ENCODE measurements at regions not wholly inside any gene's neighbourhood (a gene's known extent, or its start where the extent isn't known, plus 50 kb on each side); places are given as distances from the start of the nearest gene placed in this dataset.

DNA sequence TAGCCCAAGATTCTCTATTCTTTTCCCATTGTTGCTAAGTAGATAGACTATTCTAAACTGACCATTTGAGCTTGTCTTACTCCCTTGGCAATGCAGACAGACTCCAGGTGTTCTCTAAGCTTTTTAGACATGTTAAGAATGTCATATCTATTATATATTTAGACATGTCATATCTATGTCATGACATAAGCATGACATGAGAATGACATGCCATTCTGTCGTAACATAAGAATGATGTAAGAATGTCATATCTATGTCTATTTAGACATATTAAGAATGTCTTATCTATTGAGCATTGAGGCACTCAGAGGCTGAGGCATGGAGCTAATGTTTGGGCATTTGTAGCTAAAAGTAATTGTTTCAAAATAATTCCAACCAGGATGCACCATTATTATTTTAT, 277.3 kb upstream of the ATP2B1 start:
- ATAC-seq (ENCODE audit: insufficient read depth, low FRiP score) (no peak), DNase-seq (no peak)
- Histone ChIP-seq H3K9me3 (ENCODE audit: control insufficient read depth in 4 of 4, insufficient read depth in 3 of 4, low read length in 3 of 4) (no peaks in the 10 kb centered on the region), H3K4me1 (ENCODE audit: control insufficient read depth in 5 of 5, insufficient read depth in 5 of 5, low read length in 5 of 5) (peaks cover 0 to 14% (median 9%) of the 10 kb centered on the region in 5 donors), H3K9ac (ENCODE audit: insufficient read depth in 1 of 2, low read length in 2 of 2) (no peak overlapping the region), H3K27me3 (ENCODE audit: control insufficient read depth in 3 of 3, insufficient read depth in 3 of 3, low read length in 2 of 3) (no peaks in the 10 kb centered on the region), H3K4me3 (no peak overlapping the region), H3K36me3 (ENCODE audit: control insufficient read depth in 4 of 4, insufficient read depth in 4 of 4, low read length in 4 of 4) (no peaks in the 10 kb centered on the region), H3K27ac (ENCODE audit: low read depth in 1 of 2, low read length in 1 of 2) (no peak overlapping the region)
- 92 to 95% methylated on average over 1 of the region's 1 CpG for WGBS, 2 donors
- TF ChIP-seq, protein P1, sequence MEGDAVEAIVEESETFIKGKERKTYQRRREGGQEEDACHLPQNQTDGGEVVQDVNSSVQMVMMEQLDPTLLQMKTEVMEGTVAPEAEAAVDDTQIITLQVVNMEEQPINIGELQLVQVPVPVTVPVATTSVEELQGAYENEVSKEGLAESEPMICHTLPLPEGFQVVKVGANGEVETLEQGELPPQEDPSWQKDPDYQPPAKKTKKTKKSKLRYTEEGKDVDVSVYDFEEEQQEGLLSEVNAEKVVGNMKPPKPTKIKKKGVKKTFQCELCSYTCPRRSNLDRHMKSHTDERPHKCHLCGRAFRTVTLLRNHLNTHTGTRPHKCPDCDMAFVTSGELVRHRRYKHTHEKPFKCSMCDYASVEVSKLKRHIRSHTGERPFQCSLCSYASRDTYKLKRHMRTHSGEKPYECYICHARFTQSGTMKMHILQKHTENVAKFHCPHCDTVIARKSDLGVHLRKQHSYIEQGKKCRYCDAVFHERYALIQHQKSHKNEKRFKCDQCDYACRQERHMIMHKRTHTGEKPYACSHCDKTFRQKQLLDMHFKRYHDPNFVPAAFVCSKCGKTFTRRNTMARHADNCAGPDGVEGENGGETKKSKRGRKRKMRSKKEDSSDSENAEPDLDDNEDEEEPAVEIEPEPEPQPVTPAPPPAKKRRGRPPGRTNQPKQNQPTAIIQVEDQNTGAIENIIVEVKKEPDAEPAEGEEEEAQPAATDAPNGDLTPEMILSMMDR (IDR thresholded peaks at IDR 0.05; ENCODE audit: control extremely low read depth, extremely low read depth), result no peak

DNA sequence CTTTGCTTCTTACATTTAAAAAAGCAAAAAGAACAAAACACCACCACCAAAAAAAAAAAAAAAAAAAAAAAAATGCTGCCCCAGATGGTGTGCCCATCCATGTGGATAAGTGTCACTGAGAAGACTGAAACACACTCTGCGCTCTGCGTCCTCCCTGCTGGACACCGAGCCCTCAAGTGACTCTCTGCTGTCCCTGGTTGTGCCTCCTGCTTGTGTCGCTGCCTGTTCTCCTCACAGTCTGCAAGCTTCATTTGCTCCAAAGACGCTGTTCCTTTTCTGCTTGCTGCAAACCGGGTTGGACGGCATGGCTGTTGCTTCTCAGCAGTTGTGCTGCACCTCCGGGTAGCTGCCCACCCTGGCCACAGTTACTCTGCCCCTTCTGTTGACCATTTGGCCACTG, 276.2 kb upstream of the ATP2B1 start:
- Histone ChIP-seq H3K27me3 (ENCODE audit: control insufficient read depth in 3 of 3, insufficient read depth in 3 of 3, low read length in 2 of 3) (no peaks in the 10 kb centered on the region), H3K36me3 (ENCODE audit: control insufficient read depth in 4 of 4, insufficient read depth in 4 of 4, low read length in 4 of 4) (no peaks in the 10 kb centered on the region), H3K9ac (ENCODE audit: insufficient read depth in 1 of 2, low read length in 2 of 2) (no peak overlapping the region), H3K27ac (ENCODE audit: low read depth in 1 of 2, low read length in 1 of 2) (no peak overlapping the region), H3K4me1 (ENCODE audit: control insufficient read depth in 5 of 5, insufficient read depth in 5 of 5, low read length in 5 of 5) (peaks cover 0 to 14% (median 9%) of the 10 kb centered on the region in 5 donors), H3K4me3 (no peak overlapping the region), H3K9me3 (ENCODE audit: control insufficient read depth in 4 of 4, insufficient read depth in 3 of 4, low read length in 3 of 4) (no peaks in the 10 kb centered on the region)
- no peak for ATAC-seq (ENCODE audit: insufficient read depth, low FRiP score)
- 95 to 97% methylated on average over 8 of the region's 8 CpGs for WGBS, 2 donors
- TF ChIP-seq, protein P1 (IDR thresholded peaks at IDR 0.05; ENCODE audit: control extremely low read depth, extremely low read depth), result no peak
- DNase-seq, result no peak

DNA sequence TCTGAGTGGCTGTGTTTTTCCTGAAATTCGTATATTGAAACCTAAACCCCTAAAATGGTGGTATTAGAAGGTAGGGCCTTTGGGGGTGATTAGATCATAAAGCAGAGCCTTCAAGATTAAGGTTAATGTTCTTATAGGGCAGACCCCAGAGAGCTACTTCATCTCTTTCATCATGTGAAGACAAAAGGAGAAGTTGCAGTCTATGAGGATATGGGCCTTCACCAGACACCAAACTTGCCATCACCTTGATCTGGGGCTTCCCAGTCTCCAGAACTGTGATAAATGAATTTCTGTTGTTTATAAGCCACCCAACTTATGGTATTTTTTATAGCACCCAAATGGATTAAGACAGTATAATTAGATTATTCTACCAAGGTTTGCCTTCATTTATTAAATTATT, 275.0 kb upstream of the ATP2B1 start:
- no peak overlapping the region for H3K27ac ChIP-seq (ENCODE audit: low read depth in 1 of 2, low read length in 1 of 2)
- no peak overlapping the region for H3K9ac ChIP-seq (ENCODE audit: insufficient read depth in 1 of 2, low read length in 2 of 2)
- H3K4me3 ChIP-seq, result no peak overlapping the region
- ATAC-seq (ENCODE audit: insufficient read depth, low FRiP score) (no peak), DNase-seq (no peak)
- no peaks in the 10 kb centered on the region for H3K27me3 ChIP-seq (ENCODE audit: control insufficient read depth in 3 of 3, insufficient read depth in 3 of 3, low read length in 2 of 3)
- peaks cover 0 to 9% (median 4%) of the 10 kb centered on the region in 5 donors for H3K4me1 ChIP-seq (ENCODE audit: control insufficient read depth in 5 of 5, insufficient read depth in 5 of 5, low read length in 5 of 5)
- H3K36me3 ChIP-seq (ENCODE audit: control insufficient read depth in 4 of 4, insufficient read depth in 4 of 4, low read length in 4 of 4), result no peaks in the 10 kb centered on the region
- TF ChIP-seq, protein P1 (IDR thresholded peaks at IDR 0.05; ENCODE audit: control extremely low read depth, extremely low read depth), result no peak
- WGBS, 2 donors, result 95 to 98% methylated on average over 1 of the region's 1 CpG
- no peaks in the 10 kb centered on the region for H3K9me3 ChIP-seq (ENCODE audit: control insufficient read depth in 4 of 4, insufficient read depth in 3 of 4, low read length in 3 of 4)

DNA sequence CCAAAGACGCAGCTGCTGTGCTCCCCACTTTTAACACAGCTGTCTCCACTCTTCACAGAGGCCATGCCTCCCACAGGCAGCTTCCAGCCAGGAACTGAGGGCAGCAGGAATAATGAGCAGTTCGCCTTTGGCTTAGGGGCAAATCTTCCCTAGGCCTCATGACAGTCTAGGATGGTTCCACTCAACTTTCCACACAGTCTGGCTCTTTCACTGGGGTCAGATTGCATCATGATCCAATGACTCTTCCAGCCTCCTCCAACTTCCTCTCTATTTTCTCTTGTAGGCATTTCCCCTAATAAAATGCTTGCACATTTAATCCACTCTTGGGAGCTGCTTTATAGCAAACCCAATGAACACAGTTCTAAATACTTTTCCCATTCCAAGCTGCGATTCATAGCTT, 271.6 kb upstream of the ATP2B1 start:
- H3K9me3 ChIP-seq (ENCODE audit: control insufficient read depth in 4 of 4, insufficient read depth in 3 of 4, low read length in 3 of 4), result no peaks in the 10 kb centered on the region
- no peaks in the 10 kb centered on the region for H3K36me3 ChIP-seq (ENCODE audit: control insufficient read depth in 4 of 4, insufficient read depth in 4 of 4, low read length in 4 of 4)
- no peak overlapping the region for H3K4me3 ChIP-seq
- DNase-seq, result peak in 2 of 3 donors; percentile 14 to 61
- H3K4me1 ChIP-seq (ENCODE audit: control insufficient read depth in 5 of 5, insufficient read depth in 5 of 5, low read length in 5 of 5), result peaks cover 0 to 7% (median 0%) of the 10 kb centered on the region in 5 donors
- ATAC-seq (ENCODE audit: insufficient read depth, low FRiP score), result peak; percentile 74
- 82 to 92% methylated on average over 3 of the region's 3 CpGs for WGBS, 2 donors
- H3K27me3 ChIP-seq (ENCODE audit: control insufficient read depth in 3 of 3, insufficient read depth in 3 of 3, low read length in 2 of 3), result no peaks in the 10 kb centered on the region
- no peak overlapping the region for H3K9ac ChIP-seq (ENCODE audit: insufficient read depth in 1 of 2, low read length in 2 of 2)
- H3K27ac ChIP-seq (ENCODE audit: low read depth in 1 of 2, low read length in 1 of 2), result peak overlapping the region in 1 of 2 donors; percentile 24
- TF ChIP-seq, protein P1 (IDR thresholded peaks at IDR 0.05; ENCODE audit: control extremely low read depth, extremely low read depth), result no peak

Data from lung (tissue), 11 donors.